Ascending aorta (tissue), 2 donors: ENCODE measurements at regions not wholly inside any gene's neighbourhood (a gene's known extent, or its start where the extent isn't known, plus 50 kb on each side); places are given as distances from the start of the nearest gene placed in this dataset.
A peak's percentile ranks its signal among the peaks of the same experiment; 100 is the strongest.

ENCODE experiments used
- DNase-seq, 2 donors: peaks; one replicate each; pipeline ENCODE4 v3.0.0-alpha.2; 2019; ENCODE audit warnings: low spot score in 2 of 2
- H3K27ac ChIP-seq, 2 donors: fragments of 200-600 bp; sonication (generic); one replicate each; pipeline ENCODE4 v1.5.1; 2016 to 2017; ENCODE audit warnings: mild to moderate bottlenecking in 1 of 2
- H3K27me3 ChIP-seq: fragments of 200-600 bp; sonication (generic); one replicate; pipeline ENCODE4 v1.5.1; 2017
- H3K36me3 ChIP-seq, 2 donors: fragments of 200-600 bp; sonication (generic); one replicate each; pipeline ENCODE4 v1.5.1; 2016
- H3K4me1 ChIP-seq, 2 donors: fragments of 200-600 bp; sonication (generic); one replicate each; pipeline ENCODE4 v1.5.1; 2016 to 2017; ENCODE audit warnings: mild to moderate bottlenecking in 1 of 2
- H3K4me3 ChIP-seq, 2 donors: fragments of 200-600 bp; sonication (generic); one replicate each; pipeline ENCODE4 v1.5.1; 2016 to 2017; ENCODE audit warnings: mild to moderate bottlenecking in 1 of 2
- H3K9me3 ChIP-seq, 2 donors: fragments of 200-600 bp; sonication (generic); one replicate each; pipeline ENCODE4 v1.5.1; 2016
- CTCF ChIP-seq, 3 experiments: fragments of 200-600 bp in 2 of 3; fragments of 450-650 bp in 1 of 3; sonication (generic) in 2 of 3; IDR thresholded peaks; one replicate each; pipeline ENCODE4 v1.5.1; 2016 to 2019; ENCODE audit warnings: antibody characterized with exemption in 3 of 3, mild to moderate bottlenecking in 1 of 3, moderate library complexity in 1 of 3
- intact Hi-C: fragments of 100-400 bp; cut with DNase I; formaldehyde crosslinking; loops from one replicate; pipeline ENCODE4 v1.15.1; 2023

DNA sequence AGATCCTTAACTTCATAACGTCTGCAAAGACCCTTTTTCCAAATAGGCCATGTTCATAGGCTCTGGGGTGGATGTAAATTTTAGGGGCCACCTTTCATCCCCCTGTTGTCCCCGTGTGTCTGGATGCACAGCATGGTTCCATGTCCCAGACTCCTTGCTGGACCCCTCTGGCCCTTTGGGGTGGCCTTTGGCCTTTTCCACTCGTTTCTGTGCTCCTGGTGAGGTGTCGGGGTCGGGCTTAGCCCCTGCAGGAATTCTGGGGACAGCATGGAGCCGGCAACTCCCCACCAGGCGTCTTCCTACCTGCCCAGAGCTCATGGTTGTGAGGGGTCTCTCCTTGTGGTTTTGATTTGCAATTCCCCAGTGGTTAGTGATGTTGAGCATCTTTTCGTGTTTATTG lies 183.5 kb downstream of the SEC14L1 start:
- H3K4me1 ChIP-seq, result peaks cover 32 to 48% of the 10 kb centered on the region in 2 donors

DNA sequence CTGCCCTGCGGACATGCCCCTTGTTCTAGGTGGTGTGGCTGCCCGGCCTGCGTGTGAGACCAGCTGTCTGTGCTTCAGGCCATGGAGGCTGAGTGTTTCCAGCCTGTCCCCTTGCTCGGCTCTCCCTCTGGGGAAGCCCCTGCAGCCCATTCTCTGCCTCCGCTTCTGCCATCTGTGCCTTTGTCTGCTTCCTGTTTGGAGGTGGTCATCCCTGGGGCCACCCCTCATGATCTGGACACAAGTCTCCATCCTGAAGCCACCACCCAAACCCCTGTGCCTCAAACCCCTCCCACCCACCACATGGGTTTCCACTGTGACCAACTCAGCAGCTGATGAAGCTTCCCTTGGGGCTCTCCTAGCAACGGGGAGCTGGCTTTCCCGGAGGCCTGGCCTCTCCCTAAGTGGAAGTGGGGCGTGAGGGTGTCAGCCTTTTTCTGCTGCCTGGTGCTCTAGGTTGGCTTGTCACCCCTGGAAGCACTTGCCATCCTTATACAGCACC lies 184.9 kb downstream of the SEC14L1 start:
- DNase-seq, result no peak
- H3K27ac ChIP-seq, result peak overlapping the region; percentile 92 to 98
- no peak overlapping the region for H3K4me3 ChIP-seq
- no peaks in the 10 kb centered on the region for H3K9me3 ChIP-seq
- no peaks in the 10 kb centered on the region for H3K36me3 ChIP-seq
- intact Hi-C loops, result loop anchor here (10.0 kb wide), 2 partner anchors 629 to 849 kb away; partner anchors contain the start of gene TNRC6C
- H3K27me3 ChIP-seq, result no peaks in the 10 kb centered on the region
- TF ChIP-seq CTCF (IDR thresholded peaks at IDR 0.05), result no peak
- peaks cover 32 to 45% of the 10 kb centered on the region in 2 donors for H3K4me1 ChIP-seq

More for the DNA sequence above, 183.5 kb downstream of the SEC14L1 start:
- Histone ChIP-seq H3K4me3 (peak overlapping the region in 1 of 2 donors; percentile 46), H3K27me3 (no peaks in the 10 kb centered on the region), H3K36me3 (no peaks in the 10 kb centered on the region), H3K9me3 (no peaks in the 10 kb centered on the region), H3K27ac (peak overlapping the region; percentile 92 to 98)
- intact Hi-C loops, result loop anchor here (5.0 to 10.0 kb wide), 5 partner anchors 153 to 851 kb away; partner anchors contain the start of gene TNRC6C
- TF ChIP-seq CTCF (IDR thresholded peaks at IDR 0.05), result no peak
- DNase-seq, result peak in 1 of 2 donors; percentile 61

DNA sequence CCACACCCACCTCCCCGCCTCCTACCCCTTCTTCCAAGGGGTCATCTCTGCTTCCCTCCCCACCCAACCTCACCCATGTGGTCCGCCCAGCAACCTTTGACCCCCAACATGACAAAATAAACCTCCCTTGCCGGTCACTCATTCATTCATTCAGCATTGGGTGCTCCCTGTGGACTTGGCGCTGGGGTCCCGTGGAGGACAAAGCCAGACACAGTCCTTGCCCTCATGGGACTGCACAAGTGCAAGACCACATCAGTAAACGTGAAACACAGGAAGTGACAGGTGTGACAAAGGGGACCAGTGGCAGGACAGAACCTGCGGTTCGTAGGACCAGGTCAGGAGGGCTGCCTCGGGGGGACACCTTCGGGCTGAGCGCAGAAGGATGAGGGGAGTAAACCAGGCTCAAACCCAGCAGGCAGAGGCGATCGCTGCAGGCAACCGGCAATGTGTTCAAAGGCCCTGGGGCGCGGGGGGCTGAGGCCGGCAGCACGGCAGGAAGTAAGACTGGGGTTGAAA lies 185.4 kb downstream of the SEC14L1 start:
- no peaks in the 10 kb centered on the region for H3K36me3 ChIP-seq
- intact Hi-C loops, result loop anchor here (10.0 kb wide), 2 partner anchors 629 to 849 kb away; partner anchors contain the start of gene TNRC6C
- TF ChIP-seq CTCF (IDR thresholded peaks at IDR 0.05), result no peak
- DNase-seq, result peak in 1 of 2 donors; percentile 64
- no peaks in the 10 kb centered on the region for H3K27me3 ChIP-seq
- H3K9me3 ChIP-seq, result no peaks in the 10 kb centered on the region
- no peak overlapping the region for H3K4me3 ChIP-seq
- H3K27ac ChIP-seq, result peak overlapping the region; percentile 92 to 98
- peaks cover 32 to 42% of the 10 kb centered on the region in 2 donors for H3K4me1 ChIP-seq

- peaks cover 30 to 43% of the 10 kb centered on the region in 2 donors for H3K4me1 ChIP-seq
- peak in 1 of 2 donors; percentile 52 for DNase-seq
Observed at GRCh38 chr17:77326636-77327035, 185.9 kb downstream of the SEC14L1 start.

DNA sequence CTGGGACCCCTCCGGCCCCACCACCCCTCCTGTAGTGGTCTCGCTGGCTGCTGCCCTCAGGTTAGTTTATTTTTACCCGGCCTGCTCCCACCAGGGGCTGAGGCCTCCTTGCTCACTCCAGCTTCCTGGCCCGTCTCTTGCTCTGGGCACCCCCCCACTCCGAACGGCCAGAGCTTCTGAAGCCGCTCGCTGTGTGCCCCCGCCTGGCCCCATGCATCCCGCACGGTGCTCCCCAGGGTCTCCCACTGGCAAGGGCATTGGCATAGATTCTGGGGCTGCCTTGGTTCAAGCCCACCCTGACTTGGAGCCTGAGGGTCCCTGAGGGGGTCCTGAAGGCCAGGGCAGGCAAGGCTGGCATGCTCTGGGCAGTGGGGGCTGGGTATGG lies 186.4 kb downstream of the SEC14L1 start:
- intact Hi-C loops, result loop anchor here (10.0 kb wide), 2 partner anchors 628 to 848 kb away; partner anchors contain the start of gene TNRC6C
- H3K9me3 ChIP-seq, result no peaks in the 10 kb centered on the region
- TF ChIP-seq CTCF (IDR thresholded peaks at IDR 0.05), result no peak
- peaks cover 24 to 39% of the 10 kb centered on the region in 2 donors for H3K4me1 ChIP-seq
- no peaks in the 10 kb centered on the region for H3K27me3 ChIP-seq
- no peak overlapping the region for H3K27ac ChIP-seq
- no peak overlapping the region for H3K4me3 ChIP-seq
- peak in 1 of 2 donors; percentile 61 for DNase-seq
- no peaks in the 10 kb centered on the region for H3K36me3 ChIP-seq

More at GRCh38 chr17:77326636-77327035, 185.9 kb downstream of the SEC14L1 start:
- no peak for TF ChIP-seq CTCF (IDR thresholded peaks at IDR 0.05)
- no peaks in the 10 kb centered on the region for H3K27me3 ChIP-seq
- no peaks in the 10 kb centered on the region for H3K36me3 ChIP-seq
- peak overlapping the region in 1 of 2 donors; percentile 92 for H3K27ac ChIP-seq
- H3K9me3 ChIP-seq, result no peaks in the 10 kb centered on the region
- intact Hi-C loops, result loop anchor here (10.0 kb wide), 2 partner anchors 628 to 848 kb away; partner anchors contain the start of gene TNRC6C
- no peak overlapping the region for H3K4me3 ChIP-seq
